Heart left ventricle (tissue), 16 donors: ENCODE measurements at regions not wholly inside any gene's neighbourhood (a gene's known extent, or its start where the extent isn't known, plus 50 kb on each side); places are given as distances from the start of the nearest gene placed in this dataset.

Experiments used
- ATAC-seq, 4 donors: fragments of 200-7000 bp; cut with Tn5 transposase; one replicate each; pipeline ENCODE4 v1.9.1; 2020 to 2022; ENCODE audit warnings: moderate library complexity in 4 of 4, mild to moderate bottlenecking in 3 of 4, moderate number of reproducible peaks in 1 of 4
- DNase-seq, 5 donors: peaks; one replicate each; pipeline ENCODE4 v3.0.0-alpha.2; 2020
- H3K27ac ChIP-seq, 12 donors: fragments of 200-600 bp; sonication (generic) in 4 of 12; one replicate each; pipeline versions ENCODE4 v1.5.0 to v1.8.0; 2016 to 2022; ENCODE audit warnings: mild to moderate bottlenecking in 2 of 12
- H3K27me3 ChIP-seq, 9 donors: fragments of 200-600 bp; sonication (generic) in 2 of 9; one replicate each; pipeline versions ENCODE4 v1.5.1 to v1.8.0; 2016 to 2022; ENCODE audit warnings: mild to moderate bottlenecking in 3 of 9
- H3K36me3 ChIP-seq, 9 donors: fragments of 200-600 bp; sonication (generic) in 2 of 9; one replicate each; pipeline versions ENCODE4 v1.5.0 to v1.8.0; 2018 to 2022; ENCODE audit warnings: mild to moderate bottlenecking in 2 of 9
- H3K4me1 ChIP-seq, 12 donors: fragments of 200-600 bp; sonication (generic) in 4 of 12; one replicate each; pipeline versions ENCODE4 v1.5.0 to v1.8.0; 2016 to 2022; ENCODE audit warnings: mild to moderate bottlenecking in 3 of 12
- H3K4me3 ChIP-seq, 12 donors: fragments of 200-600 bp; sonication (generic) in 4 of 12; one replicate each; pipeline versions ENCODE4 v1.5.0 to v1.8.0; 2017 to 2022; ENCODE audit warnings: mild to moderate bottlenecking in 9 of 12, moderate library complexity in 4 of 12
- H3K9me3 ChIP-seq, 12 donors: fragments of 200-600 bp; sonication (generic) in 4 of 12; one replicate each; pipeline versions ENCODE4 v1.5.0 to v1.8.0; 2016 to 2022; ENCODE audit warnings: mild to moderate bottlenecking in 1 of 12
- POLR2A ChIP-seq, 2 donors: fragments of 450-650 bp; IDR thresholded peaks; one replicate each; pipeline ENCODE4 v1.6.1; 2017; ENCODE audit warnings: antibody characterized with exemption in 2 of 2, mild to moderate bottlenecking in 2 of 2, moderate library complexity in 2 of 2
- WGBS, 4 donors: extraction: QIAGEN DNeasy Blood & Tissue Kit in 2 of 4; methylation state at CpG; one replicate each; pipeline versions ENCODE4 v1.1.5 to v1.1.7; 2013 to 2018; 5-methylcytosine and 5-hydroxymethylcytosine counted together
- intact Hi-C, 10 donors: fragments of 100-400 bp; cut with DNase I; formaldehyde crosslinking; loops; one replicate each; pipeline versions ENCODE4 v1.11.1 to v1.14.2; 2022
- TF ChIP-seq, protein P1 (sequence below), 12 donors: fragments of 200-600 bp; sonication (generic) in 4 of 12; IDR thresholded peaks; one replicate each; pipeline versions ENCODE4 v1.5.0 to v1.8.0; 2018 to 2022; ENCODE audit warnings: antibody characterized with exemption in 12 of 12, mild to moderate bottlenecking in 5 of 12
- donor health status: ischemic (EF 13 %, LVEDD 7.1; RV severe dilation, severe dysfunction).
- donor health status: healthy with polysubstance abuse.
- donor health status: DM: no; HTN: yes; CAD: no.
- donor health status: DM: no; HTN: no; CAD: no.
- donor health status: ischemic (EF 25% LVEDD 6.9; RV normal size, moderate dysfunction).
- donor health status: ischemic (EF 25% LVEDD 5.7; RV mildly dilated, moderate dysfunction).
- donor health status: healthy.
- donor health status: DM: yes; HTN: yes; CAD: no.
- donor health status: ischemic (EF 35%, LVEDD 5.7; RV mildly dilated, moderate dysfunction).
- donor health status: nonischemic (EF 11% LVEDD 7.7; RV severe dilation, severe dysfunction).
- donor health status: DM: yes; HTN: yes; CAD: no.
- donor health status: PGD.
- donor health status: ischemic (EF 29% LVEDD 5.4; RV normal size, mild dysfunction).
- donor health status: nonischemic (EF 23%, LVEDD 6.1; RV moderate dilation, normal function).

DNA sequence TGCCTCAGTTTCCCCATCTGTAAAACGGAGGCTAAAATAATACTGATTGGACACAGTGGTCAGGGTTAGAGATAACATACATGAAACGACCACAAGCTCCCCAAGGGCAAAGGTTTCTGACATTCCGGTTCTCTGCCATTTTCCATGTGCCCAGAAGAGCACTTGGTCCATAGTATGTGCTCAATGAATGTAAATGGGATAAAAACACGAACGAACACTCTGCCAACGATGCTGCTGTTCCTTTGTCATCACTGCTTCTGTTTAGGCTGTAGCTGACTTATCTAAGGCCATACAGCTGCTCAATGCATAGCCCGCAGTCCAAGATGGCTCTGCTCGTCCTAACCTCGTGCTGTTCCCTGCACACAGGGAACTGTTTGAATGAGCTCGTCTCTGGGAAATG, 102.0 kb downstream of the RMI2 start:
- Histone ChIP-seq H3K36me3 (no peaks in the 10 kb centered on the region), H3K27ac (no peak overlapping the region), H3K4me3 (no peak overlapping the region), H3K4me1 (peaks cover 0 to under 1% (median 0%) of the 10 kb centered on the region in 12 donors), H3K9me3 (no peaks in the 10 kb centered on the region), H3K27me3 (no peaks in the 10 kb centered on the region)
- 85 to 92% (median 87%) methylated on average over 10 of the region's 10 CpGs for WGBS, 4 donors
- intact Hi-C loops: no loop called here
- DNase-seq (no peak), ATAC-seq (no peak)
- TF ChIP-seq POLR2A (IDR thresholded peaks at IDR 0.05): no peak
- TF ChIP-seq, protein P1, sequence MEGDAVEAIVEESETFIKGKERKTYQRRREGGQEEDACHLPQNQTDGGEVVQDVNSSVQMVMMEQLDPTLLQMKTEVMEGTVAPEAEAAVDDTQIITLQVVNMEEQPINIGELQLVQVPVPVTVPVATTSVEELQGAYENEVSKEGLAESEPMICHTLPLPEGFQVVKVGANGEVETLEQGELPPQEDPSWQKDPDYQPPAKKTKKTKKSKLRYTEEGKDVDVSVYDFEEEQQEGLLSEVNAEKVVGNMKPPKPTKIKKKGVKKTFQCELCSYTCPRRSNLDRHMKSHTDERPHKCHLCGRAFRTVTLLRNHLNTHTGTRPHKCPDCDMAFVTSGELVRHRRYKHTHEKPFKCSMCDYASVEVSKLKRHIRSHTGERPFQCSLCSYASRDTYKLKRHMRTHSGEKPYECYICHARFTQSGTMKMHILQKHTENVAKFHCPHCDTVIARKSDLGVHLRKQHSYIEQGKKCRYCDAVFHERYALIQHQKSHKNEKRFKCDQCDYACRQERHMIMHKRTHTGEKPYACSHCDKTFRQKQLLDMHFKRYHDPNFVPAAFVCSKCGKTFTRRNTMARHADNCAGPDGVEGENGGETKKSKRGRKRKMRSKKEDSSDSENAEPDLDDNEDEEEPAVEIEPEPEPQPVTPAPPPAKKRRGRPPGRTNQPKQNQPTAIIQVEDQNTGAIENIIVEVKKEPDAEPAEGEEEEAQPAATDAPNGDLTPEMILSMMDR (IDR thresholded peaks at IDR 0.05): no peak

DNA sequence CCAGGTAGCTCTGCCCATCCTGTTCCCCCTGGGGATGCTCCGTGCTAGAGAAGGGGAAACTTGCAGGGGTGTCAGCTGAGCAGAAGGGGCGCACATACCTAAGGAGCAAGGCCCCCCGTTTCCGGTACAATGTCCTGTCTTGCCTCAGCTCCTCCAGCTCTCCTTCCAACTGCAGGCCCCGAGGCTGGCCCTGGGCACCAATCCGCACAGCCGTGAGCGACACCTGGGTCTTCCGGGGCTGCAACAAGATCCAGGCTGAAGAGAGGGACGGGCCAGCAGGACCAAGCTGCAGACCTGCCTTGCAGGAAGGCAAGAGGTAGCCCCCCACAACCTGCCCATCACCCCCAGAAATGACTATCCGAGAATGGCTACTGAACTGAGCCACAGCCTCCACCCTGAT, 102.6 kb downstream of the RMI2 start:
- no peak for TF ChIP-seq POLR2A (IDR thresholded peaks at IDR 0.05)
- TF ChIP-seq, protein P1 (IDR thresholded peaks at IDR 0.05): no peak
- Histone ChIP-seq H3K4me1 (peaks cover 0 to 6% (median 0%) of the 10 kb centered on the region in 12 donors), H3K27me3 (no peaks in the 10 kb centered on the region), H3K4me3 (no peak overlapping the region), H3K27ac (no peak overlapping the region), H3K9me3 (no peaks in the 10 kb centered on the region), H3K36me3 (no peaks in the 10 kb centered on the region)
- intact Hi-C loops: no loop called here
- WGBS, 4 donors: 76 to 90% (median 84%) methylated on average over 7 to 11 of the region's 11 CpGs
- ATAC-seq (no peak), DNase-seq (no peak)

DNA sequence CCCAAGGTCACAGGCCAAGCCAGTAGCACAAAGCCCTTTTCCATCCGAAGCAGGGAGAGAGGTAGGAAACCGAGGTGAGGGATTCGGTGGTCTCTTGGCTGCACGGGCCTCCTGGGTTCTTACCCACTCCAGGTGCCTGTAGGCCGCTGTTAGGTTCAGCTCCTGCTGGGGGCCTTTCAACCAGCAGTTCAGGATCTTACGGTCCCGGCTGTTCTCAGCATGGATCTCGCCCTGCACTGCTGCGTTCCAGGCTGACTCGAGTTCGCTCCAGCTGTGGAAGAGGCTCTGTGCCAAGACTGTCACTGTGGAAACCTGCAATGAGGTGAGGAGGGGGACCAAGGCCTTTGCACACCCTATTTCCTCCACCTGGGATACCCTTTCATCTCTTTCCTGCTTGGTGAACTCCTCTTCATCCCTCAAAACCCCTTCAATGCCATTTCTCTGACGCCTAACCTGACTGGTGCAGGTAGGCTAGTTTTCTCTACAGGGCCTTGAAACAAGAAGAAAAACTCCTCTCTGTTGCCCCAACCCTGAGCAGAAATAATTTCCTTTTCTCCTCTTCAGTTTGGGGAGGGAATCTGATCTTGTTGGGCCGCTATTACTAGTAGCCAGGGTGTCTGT, 103.6 kb downstream of the RMI2 start:
- Histone ChIP-seq H3K4me1 (peaks cover 0 to 7% (median 0%) of the 10 kb centered on the region in 12 donors), H3K4me3 (no peak overlapping the region), H3K27me3 (no peaks in the 10 kb centered on the region), H3K27ac (no peak overlapping the region), H3K9me3 (no peaks in the 10 kb centered on the region), H3K36me3 (no peaks in the 10 kb centered on the region)
- DNase-seq (no peak), ATAC-seq (no peak)
- intact Hi-C loops: no loop called here
- TF ChIP-seq, protein P1 (IDR thresholded peaks at IDR 0.05): no peak
- TF ChIP-seq POLR2A (IDR thresholded peaks at IDR 0.05): no peak
- 81 to 84% (median 83%) methylated on average over 13 of the region's 13 CpGs for WGBS, 4 donors

DNA sequence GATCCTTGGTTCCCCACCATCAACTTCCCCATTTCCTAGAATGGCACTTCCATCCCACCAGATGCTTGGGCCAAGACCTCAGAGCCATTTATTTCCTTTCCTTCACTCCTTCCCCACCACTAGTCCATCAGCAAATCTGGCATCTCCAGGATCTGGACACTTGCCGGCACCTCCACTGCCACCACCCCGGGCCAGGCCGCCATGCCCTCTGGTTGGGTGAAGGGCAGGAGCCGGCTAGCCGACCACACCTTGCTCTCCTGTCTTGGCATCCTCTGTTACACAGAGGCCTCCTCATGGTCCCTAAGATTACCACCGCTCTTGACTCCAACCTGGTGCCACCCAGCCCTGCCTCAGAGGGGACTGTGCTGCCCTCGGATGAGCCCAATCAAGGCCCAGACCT, 104.5 kb downstream of the RMI2 start:
- 93 to 99% (median 97%) methylated on average over 7 of the region's 7 CpGs for WGBS, 4 donors
- Histone ChIP-seq H3K36me3 (no peaks in the 10 kb centered on the region), H3K4me3 (no peak overlapping the region), H3K27me3 (no peaks in the 10 kb centered on the region), H3K27ac (no peak overlapping the region), H3K4me1 (peaks cover 0 to 7% (median 0%) of the 10 kb centered on the region in 12 donors), H3K9me3 (no peaks in the 10 kb centered on the region)
- ATAC-seq: no peak
- TF ChIP-seq, protein P1 (IDR thresholded peaks at IDR 0.05): no peak
- no peak for TF ChIP-seq POLR2A (IDR thresholded peaks at IDR 0.05)
- no peak for DNase-seq
- intact Hi-C loops: no loop called here
